ENCODE measurements at regions not wholly inside any gene's neighbourhood (a gene's known extent, or its start where the extent isn't known, plus 50 kb on each side); places are given as distances from the start of the nearest gene placed in this dataset.

GRCh38 chr4:111954550-111954949 lies 190.7 kb upstream of the FAM241A start:
- no peak for TF ChIP-seq EZH2 (IDR thresholded peaks at IDR 0.05; ENCODE audit: borderline replicate concordance, low read depth, low read length, severe bottlenecking)
- TF ChIP-seq CTCF (IDR thresholded peaks at IDR 0.05; ENCODE audit: extremely low read depth in 1 of 2, insufficient read depth in 1 of 2, low read depth in 1 of 2, low read length in 2 of 2) = no peak
- no peak for TF ChIP-seq GATA2 (IDR thresholded peaks at IDR 0.05; ENCODE audit: insufficient read depth, insufficient read length, low read depth, low read length)
- TF ChIP-seq POLR2A (IDR thresholded peaks at IDR 0.05; ENCODE audit: low read depth, low read length) = no peak
- no peak for TF ChIP-seq POLR2AphosphoS5 (IDR thresholded peaks at IDR 0.05; ENCODE audit: insufficient read depth, low read depth, low read length)
- no peak for TF ChIP-seq JUN (IDR thresholded peaks at IDR 0.05; ENCODE audit: borderline replicate concordance, insufficient read depth, insufficient read length, low read depth)
- no peak for TF ChIP-seq MAX (IDR thresholded peaks at IDR 0.05; ENCODE audit: insufficient read depth, insufficient read length)
- no peak for TF ChIP-seq FOS (IDR thresholded peaks at IDR 0.05; ENCODE audit: borderline replicate concordance, insufficient read depth, low read length)
- TF ChIP-seq MYC (IDR thresholded peaks at IDR 0.05; ENCODE audit: low read depth, low read length) = no peak

All from endothelial cell of umbilical vein (primary cell).